ENCODE measurements at regions not wholly inside any gene's neighbourhood (a gene's known extent, or its start where the extent isn't known, plus 50 kb on each side); places are given as distances from the start of the nearest gene placed in this dataset.
"Not testable (repeated sequence)": the region's sequence is repeated elsewhere in the genome, so short reads cannot be mapped to it uniquely, and the experiment has no call there.

GRCh38 chr9:82117026-82117811 lies 128.6 kb downstream of the SPATA31D1 start:
- DNase-seq, result peak; percentile 76

- DNase-seq, result no peak
Measured at GRCh38 chr9:82122731-82123130, 134.2 kb downstream of the SPATA31D1 start.

- no peak for DNase-seq
Measured at GRCh38 chr9:82124090-82124489, 135.5 kb downstream of the SPATA31D1 start.

- no peak for DNase-seq
Measured at GRCh38 chr9:82126256-82126655, 137.7 kb downstream of the SPATA31D1 start.

GRCh38 chr9:82127465-82127864 lies 138.9 kb downstream of the SPATA31D1 start:
- no peak for DNase-seq

- DNase-seq, result peak; percentile 27
Measured at GRCh38 chr9:82128011-82128696, 139.6 kb downstream of the SPATA31D1 start.

- no peak for DNase-seq
Measured at GRCh38 chr9:82129708-82130107, 141.1 kb downstream of the SPATA31D1 start.

- no peak for DNase-seq
Measured at GRCh38 chr9:82130331-82131042, 141.9 kb downstream of the SPATA31D1 start.

GRCh38 chr9:82131072-82131471 lies 142.5 kb downstream of the SPATA31D1 start:
- DNase-seq, result no peak

- no peak for DNase-seq
Measured at GRCh38 chr9:82132024-82132423, 143.5 kb downstream of the SPATA31D1 start.

- no peak for DNase-seq
Measured at GRCh38 chr9:82134010-82134409, 145.4 kb downstream of the SPATA31D1 start.

- no peak for DNase-seq
Measured at GRCh38 chr9:82135106-82135505, 146.5 kb downstream of the SPATA31D1 start.

- not testable (repeated sequence) for DNase-seq
Measured at GRCh38 chr9:82138081-82138480, 149.5 kb downstream of the SPATA31D1 start.

GRCh38 chr9:82140471-82140870 lies 151.9 kb downstream of the SPATA31D1 start:
- DNase-seq, result no peak

- no peak for DNase-seq
Measured at GRCh38 chr9:82144803-82145202, 156.2 kb downstream of the SPATA31D1 start.

- DNase-seq, result no peak
Measured at GRCh38 chr9:82146677-82147076, 158.1 kb downstream of the SPATA31D1 start.

- DNase-seq, result no peak
Measured at GRCh38 chr9:82147798-82148425, 159.3 kb downstream of the SPATA31D1 start.

GRCh38 chr9:82148426-82148810 lies 159.8 kb downstream of the SPATA31D1 start:
- no peak for DNase-seq

GRCh38 chr9:82148901-82149461 lies 160.4 kb downstream of the SPATA31D1 start:
- DNase-seq, result no peak

GRCh38 chr9:82149501-82149946 lies 161.0 kb downstream of the SPATA31D1 start:
- no peak for DNase-seq

- no peak for DNase-seq
Measured at GRCh38 chr9:82152181-82152580, 163.6 kb downstream of the SPATA31D1 start.

GRCh38 chr9:82153032-82153431 lies 164.5 kb downstream of the SPATA31D1 start:
- no peak for DNase-seq

- DNase-seq, result no peak
Measured at GRCh38 chr9:82154573-82154972, 166.0 kb downstream of the SPATA31D1 start.

Data from midbrain (tissue), 1 donor.